Stimulated activated CD8-positive, alpha-beta memory T cell treated with anti-CD3 and anti-CD28 coated beads, Interleukin-12 subunit alpha, Interleukin-12 subunit beta, amount 100 ng/mL, for 24 hours (primary cell): ENCODE measurements at regions not wholly inside any gene's neighbourhood (a gene's known extent, or its start where the extent isn't known, plus 50 kb on each side); places are given as distances from the start of the nearest gene placed in this dataset.

Experiments used
- DNase-seq: peaks from one replicate; pipeline ENCODE4 v3.0.0-alpha.2; 2020; ENCODE audit errors: extremely low read depth

GRCh38 chr1:5475572-5475971 lies 516.7 kb downstream of the NPHP4 start:
- DNase-seq, result no peak

- no peak for DNase-seq
These were observed 519.0 kb downstream of the NPHP4 start for GRCh38 chr1:5473268-5473667.

GRCh38 chr1:5466487-5466886 lies 525.7 kb downstream of the NPHP4 start:
- DNase-seq, result no peak

- no peak for DNase-seq
These were observed 526.9 kb downstream of the NPHP4 start for GRCh38 chr1:5465281-5465711.

- no peak for DNase-seq
These were observed 527.9 kb downstream of the NPHP4 start for GRCh38 chr1:5464366-5464765.

- no peak for DNase-seq
These were observed 531.3 kb downstream of the NPHP4 start for GRCh38 chr1:5460974-5461373.

- DNase-seq, result no peak
These were observed 532.2 kb downstream of the NPHP4 start for GRCh38 chr1:5459839-5460610.

- no peak for DNase-seq
These were observed 534.0 kb downstream of the NPHP4 start for GRCh38 chr1:5458248-5458647.

GRCh38 chr1:5456090-5456811 lies 536.0 kb downstream of the NPHP4 start:
- no peak for DNase-seq

- no peak for DNase-seq
These were observed 536.6 kb downstream of the NPHP4 start for GRCh38 chr1:5455651-5456050.

GRCh38 chr1:5455056-5455455 lies 537.2 kb downstream of the NPHP4 start:
- DNase-seq, result no peak

GRCh38 chr1:5453347-5453746 lies 538.9 kb downstream of the NPHP4 start:
- DNase-seq, result no peak

GRCh38 chr1:5451671-5452070 lies 540.6 kb downstream of the NPHP4 start:
- DNase-seq, result no peak

- DNase-seq, result no peak
These were observed 543.7 kb downstream of the NPHP4 start for GRCh38 chr1:5448486-5448885.

- no peak for DNase-seq
These were observed 544.7 kb downstream of the NPHP4 start for GRCh38 chr1:5447503-5447960.

- DNase-seq, result no peak
These were observed 547.8 kb downstream of the NPHP4 start for GRCh38 chr1:5444396-5444795.

- DNase-seq, result no peak
These were observed 555.4 kb downstream of the NPHP4 start for GRCh38 chr1:5436808-5437207.

- DNase-seq, result no peak
These were observed 556.8 kb downstream of the NPHP4 start for GRCh38 chr1:5435414-5435813.

- DNase-seq, result no peak
These were observed 559.8 kb downstream of the NPHP4 start for GRCh38 chr1:5432436-5432835.

GRCh38 chr1:5430911-5431697 lies 561.1 kb downstream of the NPHP4 start:
- no peak for DNase-seq

- DNase-seq, result no peak
These were observed 562.1 kb downstream of the NPHP4 start for GRCh38 chr1:5430136-5430535.

GRCh38 chr1:5428351-5428750 lies 563.9 kb downstream of the NPHP4 start:
- DNase-seq, result no peak
